ENCODE measurements at regions not wholly inside any gene's neighbourhood (a gene's known extent, or its start where the extent isn't known, plus 50 kb on each side); places are given as distances from the start of the nearest gene placed in this dataset.

DNA sequence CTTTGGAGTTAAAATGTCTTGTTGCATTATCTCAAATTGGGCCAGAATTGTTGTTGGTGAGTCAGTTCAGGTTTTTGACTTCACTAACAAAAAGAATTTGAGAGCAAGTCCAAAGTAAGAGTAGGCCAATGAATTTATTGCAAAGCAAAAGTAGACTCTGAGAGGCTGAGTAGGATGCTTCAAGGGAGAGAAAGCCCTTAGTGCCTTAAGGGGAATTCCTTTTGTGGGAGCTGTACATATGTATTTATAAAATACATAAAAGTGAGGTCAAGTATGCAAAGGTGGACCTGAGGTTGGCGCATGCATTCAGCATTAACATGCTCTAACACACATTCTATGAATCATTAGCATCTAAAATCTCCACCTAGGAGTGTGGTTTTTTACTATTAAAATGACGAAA is 565.4 kb downstream of the GRXCR1 start:
- no peak for DNase-seq (ENCODE audit: extremely low read depth in 1 of 4, low spot score in 3 of 4)
- Histone ChIP-seq H3K4me1 (replicated peaks in 1 of 2; ENCODE audit: control insufficient read depth in 2 of 2, insufficient read depth in 2 of 2, low read length in 2 of 2) (no peaks in the 10 kb centered on the region), H3K27me3 (ENCODE audit: control insufficient read depth in 2 of 2, insufficient read depth in 2 of 2, low read length in 2 of 2) (no peaks in the 10 kb centered on the region), H3K9ac (ENCODE audit: insufficient read depth in 1 of 2, low read depth in 2 of 2, low read length in 2 of 2) (no peak overlapping the region), H3K79me2 (ENCODE audit: control insufficient read depth, insufficient read depth, low read length) (no peaks in the 10 kb centered on the region), H3K27ac (ENCODE audit: extremely low read depth, low read depth, low read length) (no peak overlapping the region), H3K9me3 (replicated peaks; ENCODE audit: control insufficient read depth, insufficient read depth, low read depth, low read length) (no peaks in the 10 kb centered on the region; the same call in 1 of the 2 replicates), H3K36me3 (ENCODE audit: control insufficient read depth, insufficient read depth, low read length) (no peaks in the 10 kb centered on the region), H4K20me1 (replicated peaks; ENCODE audit: control insufficient read depth, insufficient read depth, low read length) (no peaks in the 10 kb centered on the region), H3K9me1 (ENCODE audit: control insufficient read depth, insufficient read depth, low read length) (no peaks in the 10 kb centered on the region), H3K4me3 (no peak overlapping the region), H3K4me2 (ENCODE audit: insufficient read depth, low read length) (no peak overlapping the region), H2AFZ (ENCODE audit: low read depth, low read length) (no peak overlapping the region)
- intact Hi-C loops (cut with micrococcal nuclease): no loop called here
- ChIA-PET CTCF (ENCODE audit: low intra/inter-chr PET ratio) (no interaction called here), POLR2A (no interaction called here)
- no peak for TF ChIP-seq FOXK1 (CRISPR knock-in tag; IDR thresholded peaks at IDR 0.05; ENCODE audit: borderline replicate concordance)
- TF ChIP-seq BRD4 (IDR thresholded peaks at IDR 0.05): no peak
- TF ChIP-seq, protein P1, sequence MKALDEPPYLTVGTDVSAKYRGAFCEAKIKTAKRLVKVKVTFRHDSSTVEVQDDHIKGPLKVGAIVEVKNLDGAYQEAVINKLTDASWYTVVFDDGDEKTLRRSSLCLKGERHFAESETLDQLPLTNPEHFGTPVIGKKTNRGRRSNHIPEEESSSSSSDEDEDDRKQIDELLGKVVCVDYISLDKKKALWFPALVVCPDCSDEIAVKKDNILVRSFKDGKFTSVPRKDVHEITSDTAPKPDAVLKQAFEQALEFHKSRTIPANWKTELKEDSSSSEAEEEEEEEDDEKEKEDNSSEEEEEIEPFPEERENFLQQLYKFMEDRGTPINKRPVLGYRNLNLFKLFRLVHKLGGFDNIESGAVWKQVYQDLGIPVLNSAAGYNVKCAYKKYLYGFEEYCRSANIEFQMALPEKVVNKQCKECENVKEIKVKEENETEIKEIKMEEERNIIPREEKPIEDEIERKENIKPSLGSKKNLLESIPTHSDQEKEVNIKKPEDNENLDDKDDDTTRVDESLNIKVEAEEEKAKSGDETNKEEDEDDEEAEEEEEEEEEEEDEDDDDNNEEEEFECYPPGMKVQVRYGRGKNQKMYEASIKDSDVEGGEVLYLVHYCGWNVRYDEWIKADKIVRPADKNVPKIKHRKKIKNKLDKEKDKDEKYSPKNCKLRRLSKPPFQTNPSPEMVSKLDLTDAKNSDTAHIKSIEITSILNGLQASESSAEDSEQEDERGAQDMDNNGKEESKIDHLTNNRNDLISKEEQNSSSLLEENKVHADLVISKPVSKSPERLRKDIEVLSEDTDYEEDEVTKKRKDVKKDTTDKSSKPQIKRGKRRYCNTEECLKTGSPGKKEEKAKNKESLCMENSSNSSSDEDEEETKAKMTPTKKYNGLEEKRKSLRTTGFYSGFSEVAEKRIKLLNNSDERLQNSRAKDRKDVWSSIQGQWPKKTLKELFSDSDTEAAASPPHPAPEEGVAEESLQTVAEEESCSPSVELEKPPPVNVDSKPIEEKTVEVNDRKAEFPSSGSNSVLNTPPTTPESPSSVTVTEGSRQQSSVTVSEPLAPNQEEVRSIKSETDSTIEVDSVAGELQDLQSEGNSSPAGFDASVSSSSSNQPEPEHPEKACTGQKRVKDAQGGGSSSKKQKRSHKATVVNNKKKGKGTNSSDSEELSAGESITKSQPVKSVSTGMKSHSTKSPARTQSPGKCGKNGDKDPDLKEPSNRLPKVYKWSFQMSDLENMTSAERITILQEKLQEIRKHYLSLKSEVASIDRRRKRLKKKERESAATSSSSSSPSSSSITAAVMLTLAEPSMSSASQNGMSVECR (CRISPR knock-in tag; IDR thresholded peaks at IDR 0.05): no peak
- TF ChIP-seq ZNF24 (IDR thresholded peaks at IDR 0.05): no peak
- TF ChIP-seq, protein P2, sequence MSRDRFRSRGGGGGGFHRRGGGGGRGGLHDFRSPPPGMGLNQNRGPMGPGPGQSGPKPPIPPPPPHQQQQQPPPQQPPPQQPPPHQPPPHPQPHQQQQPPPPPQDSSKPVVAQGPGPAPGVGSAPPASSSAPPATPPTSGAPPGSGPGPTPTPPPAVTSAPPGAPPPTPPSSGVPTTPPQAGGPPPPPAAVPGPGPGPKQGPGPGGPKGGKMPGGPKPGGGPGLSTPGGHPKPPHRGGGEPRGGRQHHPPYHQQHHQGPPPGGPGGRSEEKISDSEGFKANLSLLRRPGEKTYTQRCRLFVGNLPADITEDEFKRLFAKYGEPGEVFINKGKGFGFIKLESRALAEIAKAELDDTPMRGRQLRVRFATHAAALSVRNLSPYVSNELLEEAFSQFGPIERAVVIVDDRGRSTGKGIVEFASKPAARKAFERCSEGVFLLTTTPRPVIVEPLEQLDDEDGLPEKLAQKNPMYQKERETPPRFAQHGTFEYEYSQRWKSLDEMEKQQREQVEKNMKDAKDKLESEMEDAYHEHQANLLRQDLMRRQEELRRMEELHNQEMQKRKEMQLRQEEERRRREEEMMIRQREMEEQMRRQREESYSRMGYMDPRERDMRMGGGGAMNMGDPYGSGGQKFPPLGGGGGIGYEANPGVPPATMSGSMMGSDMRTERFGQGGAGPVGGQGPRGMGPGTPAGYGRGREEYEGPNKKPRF (IDR thresholded peaks at IDR 0.05; ENCODE audit: low read depth, low read length): no peak
- TF ChIP-seq, protein P3, sequence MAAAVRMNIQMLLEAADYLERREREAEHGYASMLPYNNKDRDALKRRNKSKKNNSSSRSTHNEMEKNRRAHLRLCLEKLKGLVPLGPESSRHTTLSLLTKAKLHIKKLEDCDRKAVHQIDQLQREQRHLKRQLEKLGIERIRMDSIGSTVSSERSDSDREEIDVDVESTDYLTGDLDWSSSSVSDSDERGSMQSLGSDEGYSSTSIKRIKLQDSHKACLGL (CRISPR knock-in tag; IDR thresholded peaks at IDR 0.05; ENCODE audit: borderline replicate concordance, poor library complexity, severe bottlenecking): no peak
- no peak for TF ChIP-seq HLTF (IDR thresholded peaks at IDR 0.05)
- TF ChIP-seq, protein P4, sequence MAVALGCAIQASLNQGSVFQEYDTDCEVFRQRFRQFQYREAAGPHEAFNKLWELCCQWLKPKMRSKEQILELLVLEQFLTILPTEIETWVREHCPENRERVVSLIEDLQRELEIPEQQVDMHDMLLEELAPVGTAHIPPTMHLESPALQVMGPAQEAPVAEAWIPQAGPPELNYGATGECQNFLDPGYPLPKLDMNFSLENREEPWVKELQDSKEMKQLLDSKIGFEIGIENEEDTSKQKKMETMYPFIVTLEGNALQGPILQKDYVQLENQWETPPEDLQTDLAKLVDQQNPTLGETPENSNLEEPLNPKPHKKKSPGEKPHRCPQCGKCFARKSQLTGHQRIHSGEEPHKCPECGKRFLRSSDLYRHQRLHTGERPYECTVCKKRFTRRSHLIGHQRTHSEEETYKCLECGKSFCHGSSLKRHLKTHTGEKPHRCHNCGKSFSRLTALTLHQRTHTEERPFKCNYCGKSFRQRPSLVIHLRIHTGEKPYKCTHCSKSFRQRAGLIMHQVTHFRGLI (CRISPR knock-in tag; IDR thresholded peaks at IDR 0.05): no peak
- no peak for TF ChIP-seq LARP7 (IDR thresholded peaks at IDR 0.05)
- TF ChIP-seq SREBF1 (IDR thresholded peaks at IDR 0.05; ENCODE audit: borderline replicate concordance, low read depth, low read length): no peak
- in situ Hi-C loops (cut with MboI): no loop called here
- ATAC-seq: no peak
- BruUV-seq (replicated peaks): no TSS peak
- no peak for FAIRE-seq
- 0% methylated on average over 2 of the region's 2 CpGs for WGBS (ENCODE audit: insufficient coverage, low coverage, missing lambda C conversion rate)
